OCI-LY3 (cell line): ENCODE measurements at regions not wholly inside any gene's neighbourhood (a gene's known extent, or its start where the extent isn't known, plus 50 kb on each side); places are given as distances from the start of the nearest gene placed in this dataset.
A peak's percentile ranks its signal among the peaks of the same experiment; 100 is the strongest.

Source experiments
- H2AFZ ChIP-seq: fragments of 200-600, 300-600 bp; shearing (Covaris generic); 2 replicates; pipeline ENCODE4 v1.6.0; 2014; ENCODE audit warnings: antibody characterized with exemption, low read depth, low read length
- H3K27ac ChIP-seq: fragments of 200-600, 300-600 bp; sonication (generic); 2 replicates; pipeline ENCODE4 v1.5.1; 2014; ENCODE audit warnings: mild to moderate bottlenecking, low read length, moderate library complexity, mixed read lengths
- H3K27me3 ChIP-seq: fragments of 200-600, 300-600 bp; sonication (generic); 2 replicates; pipeline ENCODE4 v1.6.1; 2014; ENCODE audit warnings: low read depth, low read length, mixed read lengths
- H3K36me3 ChIP-seq: fragments of 200-600, 300-600 bp; sonication (generic); replicated peaks from 2 replicates; pipeline ENCODE3; 2014; ENCODE audit warnings: low read depth, low read length, mixed read lengths
- H3K4me1 ChIP-seq: fragments of 300-600, 200-600 bp; sonication (generic); 2 replicates; pipeline ENCODE4 v1.6.1; 2014; ENCODE audit warnings: low read length, mixed read lengths
- H3K4me2 ChIP-seq: fragments of 200-600, 300-600 bp; sonication (generic); 2 replicates; pipeline ENCODE4 v1.6.1; 2014; ENCODE audit warnings: low read length, mixed read lengths
- H3K4me3 ChIP-seq: fragments of 300-600, 200-600 bp; sonication (generic); 2 replicates; pipeline ENCODE4 v1.5.1; 2014; ENCODE audit warnings: antibody characterized with exemption, mild to moderate bottlenecking, low read length, moderate library complexity
- H3K79me2 ChIP-seq: fragments of 300-600, 200-600 bp; shearing (Covaris generic); 2 replicates; pipeline ENCODE4 v1.6.1; 2014; ENCODE audit warnings: mild to moderate bottlenecking, low read length, mixed read lengths
- H3K9ac ChIP-seq: fragments of 300-600, 200-600 bp; shearing (Covaris generic); 2 replicates; pipeline ENCODE4 v1.6.0; 2014; ENCODE audit warnings: mild to moderate bottlenecking, low read length, moderate library complexity
- H3K9me3 ChIP-seq: fragments of 200-600, 300-600 bp; shearing (Covaris generic); 2 replicates; pipeline ENCODE4 v1.6.1; 2014; ENCODE audit warnings: low read length, mixed read lengths; ENCODE audit not compliant: insufficient read depth
- H4K20me1 ChIP-seq: fragments of 200-600, 300-600 bp; sonication (generic); 2 replicates; pipeline ENCODE4 v1.6.1; 2016; ENCODE audit warnings: low read length, mixed read lengths; ENCODE audit not compliant: insufficient read depth
- CTCF ChIP-seq: fragments of 200-600, 300-600 bp; sonication (generic); IDR thresholded peaks from 2 replicates; pipeline ENCODE4 v1.5.1; 2014; ENCODE audit warnings: antibody characterized with exemption, low read length, low read depth
- EZH2phosphoT487 ChIP-seq: fragments of 200-600 bp; shearing (Covaris generic); IDR thresholded peaks from 2 replicates; pipeline ENCODE4 v1.6.1; 2018; ENCODE audit warnings: antibody characterized with exemption, mixed run types, low read depth

GRCh38 chr4:35965300-35965699 lies 279.0 kb downstream of the ARAP2 start:
- Histone ChIP-seq H4K20me1 (no peaks in the 10 kb centered on the region), H3K79me2 (no peaks in the 10 kb centered on the region), H3K4me2 (peak overlapping the region; percentile 40), H3K27me3 (no peaks in the 10 kb centered on the region), H3K9ac (no peak overlapping the region; the same call in 1 of the 2 replicates), H3K9me3 (no peaks in the 10 kb centered on the region), H3K4me1 (peaks cover 35% of the 10 kb centered on the region), H2AFZ (no peak overlapping the region), H3K4me3 (peak overlapping the region; percentile 8; the same call in 1 of the 2 replicates), H3K27ac (peak overlapping the region; percentile 41), H3K36me3 (no peaks in the 10 kb centered on the region)
- TF ChIP-seq CTCF = no peak
- no peak for TF ChIP-seq EZH2phosphoT487

- Histone ChIP-seq H3K4me3 (no peak overlapping the region), H3K27me3 (no peaks in the 10 kb centered on the region), H3K79me2 (no peaks in the 10 kb centered on the region), H3K4me2 (no peak overlapping the region), H3K36me3 (no peaks in the 10 kb centered on the region), H3K27ac (no peak overlapping the region), H3K9me3 (no peaks in the 10 kb centered on the region), H3K9ac (no peak overlapping the region), H3K4me1 (peaks cover 43% of the 10 kb centered on the region), H4K20me1 (no peaks in the 10 kb centered on the region), H2AFZ (no peak overlapping the region)
- no peak for TF ChIP-seq CTCF
- TF ChIP-seq EZH2phosphoT487 = no peak
These were observed 277.7 kb downstream of the ARAP2 start for GRCh38 chr4:35966566-35966965.

GRCh38 chr4:35970366-35970960 lies 273.9 kb downstream of the ARAP2 start:
- H3K27me3 ChIP-seq = no peaks in the 10 kb centered on the region
- TF ChIP-seq EZH2phosphoT487 (no peak), CTCF (no peak)
- no peak overlapping the region for H3K9ac ChIP-seq
- H3K4me2 ChIP-seq = peak overlapping the region; percentile 52
- H4K20me1 ChIP-seq = no peaks in the 10 kb centered on the region
- no peaks in the 10 kb centered on the region for H3K79me2 ChIP-seq
- H3K4me1 ChIP-seq = peaks cover 30% of the 10 kb centered on the region
- peak overlapping the region; percentile 12; the same call in 1 of the 2 replicates for H3K4me3 ChIP-seq
- no peaks in the 10 kb centered on the region for H3K36me3 ChIP-seq
- H3K9me3 ChIP-seq = no peaks in the 10 kb centered on the region; the same call in 1 of the 2 replicates
- no peak overlapping the region for H2AFZ ChIP-seq
- H3K27ac ChIP-seq = peak overlapping the region; percentile 17; the same call in 1 of the 2 replicates

GRCh38 chr4:35972814-35973213 lies 271.5 kb downstream of the ARAP2 start:
- peaks cover 3% of the 10 kb centered on the region for H3K36me3 ChIP-seq
- H3K9me3 ChIP-seq = no peaks in the 10 kb centered on the region; the same call in 1 of the 2 replicates
- H3K4me3 ChIP-seq = no peak overlapping the region
- no peak overlapping the region for H2AFZ ChIP-seq
- H3K9ac ChIP-seq = no peak overlapping the region
- no peaks in the 10 kb centered on the region for H3K79me2 ChIP-seq
- TF ChIP-seq EZH2phosphoT487 (no peak), CTCF (no peak)
- peaks cover 25% of the 10 kb centered on the region for H3K4me1 ChIP-seq
- no peaks in the 10 kb centered on the region for H3K27me3 ChIP-seq
- no peak overlapping the region for H3K4me2 ChIP-seq
- H3K27ac ChIP-seq = no peak overlapping the region
- H4K20me1 ChIP-seq = no peaks in the 10 kb centered on the region
